ENCODE measurements at regions not wholly inside any gene's neighbourhood (a gene's known extent, or its start where the extent isn't known, plus 50 kb on each side); places are given as distances from the start of the nearest gene placed in this dataset.

DNA sequence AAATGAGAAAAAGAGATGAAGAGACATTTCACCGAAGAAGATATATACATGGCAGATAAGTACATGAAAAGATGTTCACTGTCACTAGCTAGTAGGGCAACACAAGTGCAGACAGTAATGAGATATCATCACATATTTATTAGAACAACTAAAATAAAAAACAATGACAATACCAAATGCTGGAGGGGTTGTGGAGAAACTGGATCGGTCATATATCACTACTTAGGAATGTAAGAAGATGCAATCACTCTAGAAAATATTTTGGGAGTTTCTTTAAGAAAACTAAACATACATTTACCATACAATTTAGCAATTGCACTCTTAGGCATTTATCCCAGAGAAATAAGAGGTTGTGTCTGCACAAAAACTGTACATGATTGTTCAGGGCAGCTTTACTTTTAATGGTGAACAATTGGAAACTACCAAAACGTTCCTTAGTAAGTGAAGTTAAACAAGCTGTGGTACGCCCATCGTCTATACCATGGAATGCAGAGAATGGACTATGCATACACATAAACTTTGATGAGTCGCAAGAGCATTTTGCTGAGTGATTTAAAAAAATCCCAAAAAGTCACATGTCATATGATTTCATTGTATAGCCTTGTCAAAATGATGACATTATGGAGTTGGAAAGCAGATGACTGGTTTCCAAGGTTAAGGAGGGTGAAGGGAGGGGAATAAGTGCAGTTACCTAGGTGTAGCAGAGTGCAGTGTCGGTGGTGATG lies 149.0 kb upstream of the UBE3A start:
- TF ChIP-seq POLR2A (IDR thresholded peaks at IDR 0.05) = no peak
- TF ChIP-seq, protein P1, sequence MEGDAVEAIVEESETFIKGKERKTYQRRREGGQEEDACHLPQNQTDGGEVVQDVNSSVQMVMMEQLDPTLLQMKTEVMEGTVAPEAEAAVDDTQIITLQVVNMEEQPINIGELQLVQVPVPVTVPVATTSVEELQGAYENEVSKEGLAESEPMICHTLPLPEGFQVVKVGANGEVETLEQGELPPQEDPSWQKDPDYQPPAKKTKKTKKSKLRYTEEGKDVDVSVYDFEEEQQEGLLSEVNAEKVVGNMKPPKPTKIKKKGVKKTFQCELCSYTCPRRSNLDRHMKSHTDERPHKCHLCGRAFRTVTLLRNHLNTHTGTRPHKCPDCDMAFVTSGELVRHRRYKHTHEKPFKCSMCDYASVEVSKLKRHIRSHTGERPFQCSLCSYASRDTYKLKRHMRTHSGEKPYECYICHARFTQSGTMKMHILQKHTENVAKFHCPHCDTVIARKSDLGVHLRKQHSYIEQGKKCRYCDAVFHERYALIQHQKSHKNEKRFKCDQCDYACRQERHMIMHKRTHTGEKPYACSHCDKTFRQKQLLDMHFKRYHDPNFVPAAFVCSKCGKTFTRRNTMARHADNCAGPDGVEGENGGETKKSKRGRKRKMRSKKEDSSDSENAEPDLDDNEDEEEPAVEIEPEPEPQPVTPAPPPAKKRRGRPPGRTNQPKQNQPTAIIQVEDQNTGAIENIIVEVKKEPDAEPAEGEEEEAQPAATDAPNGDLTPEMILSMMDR (IDR thresholded peaks at IDR 0.05) = no peak
